Testis (tissue), 2 donors: ENCODE measurements at regions not wholly inside any gene's neighbourhood (a gene's known extent, or its start where the extent isn't known, plus 50 kb on each side); places are given as distances from the start of the nearest gene placed in this dataset.

Source experiments
- DNase-seq: peaks from one replicate; pipeline ENCODE4 v3.0.0-alpha.2; 2019
- H3K27ac ChIP-seq, 2 donors: fragments of 200-600 bp; sonication (generic); one replicate each; pipeline ENCODE4 v1.5.1; 2019
- H3K27me3 ChIP-seq: fragments of 200-600 bp; sonication (generic); one replicate; pipeline ENCODE4 v1.5.1; 2019
- H3K36me3 ChIP-seq: fragments of 200-600 bp; sonication (generic); one replicate; pipeline ENCODE4 v1.5.1; 2017; ENCODE audit warnings: low read depth; ENCODE audit errors: missing control alignments
- H3K4me1 ChIP-seq: fragments of 200-600 bp; sonication (generic); one replicate; pipeline ENCODE4 v1.5.1; 2019
- H3K4me3 ChIP-seq, 2 donors: fragments of 200-600 bp; sonication (generic); one replicate each; pipeline ENCODE4 v1.5.1; 2017 to 2019
- H3K9me3 ChIP-seq: fragments of 200-600 bp; sonication (generic); one replicate; pipeline ENCODE4 v1.5.1; 2017
- CTCF ChIP-seq, 3 experiments: fragments of 450-650 bp in 2 of 3; fragments of 200-600 bp in 1 of 3; sonication (generic) in 1 of 3; IDR thresholded peaks; one replicate each; pipeline ENCODE4 v1.5.1; 2016 to 2019; ENCODE audit warnings: antibody characterized with exemption in 3 of 3, mild to moderate bottlenecking in 2 of 3, moderate library complexity in 1 of 3
- POLR2A ChIP-seq: fragments of 450-650 bp; IDR thresholded peaks from one replicate; pipeline ENCODE4 v1.6.1; 2017; ENCODE audit warnings: antibody characterized with exemption, mild to moderate bottlenecking, moderate library complexity
- WGBS, 2 donors: methylation state at CpG; one replicate each; pipeline ENCODE4 v1.1.5; 2018; 5-methylcytosine and 5-hydroxymethylcytosine counted together
- intact Hi-C: fragments of 100-400 bp; cut with DNase I; formaldehyde crosslinking; loops from one replicate; pipeline ENCODE4 v1.15.1; 2023; ENCODE audit warnings: low total_unique reads

DNA sequence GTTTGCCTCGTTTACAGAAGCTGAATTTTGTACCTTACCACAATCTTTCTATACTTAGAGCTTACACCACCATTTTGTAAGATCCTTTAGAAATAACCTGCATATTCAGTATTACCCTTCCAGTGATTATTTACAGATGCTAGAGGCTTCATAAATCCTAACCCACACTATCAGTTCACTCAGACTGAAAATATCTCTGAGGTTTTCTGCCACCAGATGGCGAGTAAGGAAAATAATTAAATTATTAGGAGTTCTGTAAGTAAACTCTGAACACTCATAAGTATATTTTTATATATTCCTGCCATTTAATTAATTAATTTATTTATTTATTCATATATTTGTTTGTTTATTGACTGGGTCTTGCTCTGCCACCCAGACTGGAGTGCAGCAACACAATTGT, 1635.2 kb downstream of the PLA2G4A start:
- Histone ChIP-seq H3K27me3 (no peaks in the 10 kb centered on the region), H3K9me3 (no peaks in the 10 kb centered on the region), H3K36me3 (no peaks in the 10 kb centered on the region), H3K4me3 (no peak overlapping the region), H3K27ac (no peak overlapping the region), H3K4me1 (no peaks in the 10 kb centered on the region)
- DNase-seq = no peak
- intact Hi-C loops = no loop called here
- 71 to 77% methylated on average over 2 of the region's 2 CpGs for WGBS, 2 donors
- no peak for TF ChIP-seq CTCF (IDR thresholded peaks at IDR 0.05)
- TF ChIP-seq POLR2A = no peak

DNA sequence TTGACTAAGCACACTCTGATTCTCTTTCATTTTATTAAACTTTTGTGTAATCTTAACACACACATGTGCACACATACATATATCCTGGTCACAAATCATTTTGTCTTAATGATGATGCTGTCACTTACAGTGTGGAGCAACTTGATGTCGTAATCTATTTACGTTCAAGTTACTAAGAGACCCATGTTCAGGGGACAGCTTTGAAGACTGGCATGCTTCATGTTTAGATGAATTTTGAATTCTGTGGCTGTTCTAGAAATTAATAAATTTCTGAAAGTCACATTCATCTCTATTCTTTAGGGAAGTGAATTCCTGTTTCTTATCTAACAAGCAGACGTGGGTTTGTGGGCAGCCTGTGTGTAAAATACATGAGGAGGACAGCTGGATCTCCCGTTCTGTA, 1637.8 kb downstream of the PLA2G4A start:
- Histone ChIP-seq H3K4me3 (no peak overlapping the region), H3K27ac (no peak overlapping the region), H3K4me1 (no peaks in the 10 kb centered on the region), H3K27me3 (no peaks in the 10 kb centered on the region), H3K9me3 (no peaks in the 10 kb centered on the region), H3K36me3 (no peaks in the 10 kb centered on the region)
- TF ChIP-seq POLR2A (no peak), CTCF (IDR thresholded peaks at IDR 0.05) (no peak)
- no peak for DNase-seq
- intact Hi-C loops = no loop called here
- 53 to 82% methylated on average over 4 of the region's 4 CpGs for WGBS, 2 donors

GRCh38 chr1:188476606-188477005, 1647.9 kb downstream of the PLA2G4A start:
- H3K27me3 ChIP-seq = no peaks in the 10 kb centered on the region
- intact Hi-C loops = no loop called here
- H3K4me3 ChIP-seq = no peak overlapping the region
- H3K27ac ChIP-seq = no peak overlapping the region
- H3K9me3 ChIP-seq = no peaks in the 10 kb centered on the region
- TF ChIP-seq POLR2A (no peak), CTCF (IDR thresholded peaks at IDR 0.05) (no peak)
- no peaks in the 10 kb centered on the region for H3K4me1 ChIP-seq
- no peak for DNase-seq
- WGBS, 2 donors = 83 to 90% methylated on average over 1 of the region's 1 CpG
- H3K36me3 ChIP-seq = no peaks in the 10 kb centered on the region

- intact Hi-C loops = no loop called here
- no peaks in the 10 kb centered on the region for H3K27me3 ChIP-seq
- 71 to 72% methylated on average over 5 of the region's 5 CpGs for WGBS, 2 donors
- DNase-seq = no peak
- no peaks in the 10 kb centered on the region for H3K36me3 ChIP-seq
- H3K4me1 ChIP-seq = no peaks in the 10 kb centered on the region
- H3K27ac ChIP-seq = no peak overlapping the region
- H3K4me3 ChIP-seq = no peak overlapping the region
- no peaks in the 10 kb centered on the region for H3K9me3 ChIP-seq
- TF ChIP-seq POLR2A = no peak
- TF ChIP-seq CTCF (IDR thresholded peaks at IDR 0.05) = no peak
Measured at GRCh38 chr1:188489336-188490112, 1660.8 kb downstream of the PLA2G4A start.

GRCh38 chr1:188496506-188496905, 1667.8 kb downstream of the PLA2G4A start:
- H3K36me3 ChIP-seq = no peaks in the 10 kb centered on the region
- no peak overlapping the region for H3K4me3 ChIP-seq
- intact Hi-C loops = no loop called here
- TF ChIP-seq CTCF (IDR thresholded peaks at IDR 0.05) (no peak), POLR2A (no peak)
- no peaks in the 10 kb centered on the region for H3K4me1 ChIP-seq
- H3K27me3 ChIP-seq = no peaks in the 10 kb centered on the region
- no peak overlapping the region for H3K27ac ChIP-seq
- WGBS, 2 donors = 88 to 95% methylated on average over 1 of the region's 1 CpG
- no peaks in the 10 kb centered on the region for H3K9me3 ChIP-seq
- no peak for DNase-seq
